ENCODE measurements at regions not wholly inside any gene's neighbourhood (a gene's known extent, or its start where the extent isn't known, plus 50 kb on each side); places are given as distances from the start of the nearest gene placed in this dataset.

DNA sequence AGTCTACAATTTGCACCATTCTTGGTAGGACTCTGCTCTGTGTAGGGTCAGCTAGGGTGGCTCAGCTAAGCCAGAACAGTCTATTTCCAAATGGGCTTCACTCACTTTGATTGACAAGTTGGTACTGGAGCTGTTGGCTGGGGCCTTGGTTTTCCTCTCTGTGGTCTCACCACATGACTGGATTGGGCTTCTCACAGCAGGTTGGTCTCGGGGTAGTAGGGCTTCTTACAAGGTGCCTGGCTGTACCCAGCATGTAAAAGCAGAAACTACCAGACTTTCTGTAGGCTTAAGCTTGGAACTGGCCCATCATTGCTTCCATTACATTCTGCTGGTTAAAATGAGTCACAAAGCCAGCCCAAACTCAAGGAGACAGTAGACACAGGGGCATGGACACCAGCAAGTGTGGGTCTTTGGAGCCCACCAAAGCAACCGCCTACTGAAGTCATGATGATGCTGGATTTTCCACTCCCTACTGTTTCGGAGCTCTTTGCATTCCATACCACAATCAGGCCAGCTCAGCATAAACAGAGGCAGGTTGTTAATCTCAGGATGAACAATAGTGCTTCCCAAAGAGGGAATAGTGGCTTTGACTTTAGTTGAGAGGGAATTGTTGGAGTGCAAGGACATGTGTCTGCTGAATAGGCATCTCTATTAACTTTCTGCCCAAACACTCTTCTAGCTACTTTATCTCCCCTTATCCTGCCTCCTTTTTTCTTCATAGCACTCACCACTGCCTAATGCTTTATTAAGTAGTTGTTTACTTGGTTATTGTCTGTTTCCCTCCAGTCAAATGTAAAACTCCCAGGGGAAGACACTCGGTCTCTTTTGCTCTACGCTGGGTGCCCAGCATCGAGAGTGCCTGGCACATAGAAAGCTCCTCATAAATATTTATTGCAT is 78.0 kb upstream of the RARB start:
- Histone ChIP-seq H3K36me3 (ENCODE audit: control insufficient read depth, insufficient read depth, low read length) (no peaks in the 10 kb centered on the region), H3K4me3 (ENCODE audit: low read depth, low read length) (no peak overlapping the region), H3K27me3 (ENCODE audit: control insufficient read depth, insufficient read depth, low read length) (no peaks in the 10 kb centered on the region)
- TF ChIP-seq, protein P1, sequence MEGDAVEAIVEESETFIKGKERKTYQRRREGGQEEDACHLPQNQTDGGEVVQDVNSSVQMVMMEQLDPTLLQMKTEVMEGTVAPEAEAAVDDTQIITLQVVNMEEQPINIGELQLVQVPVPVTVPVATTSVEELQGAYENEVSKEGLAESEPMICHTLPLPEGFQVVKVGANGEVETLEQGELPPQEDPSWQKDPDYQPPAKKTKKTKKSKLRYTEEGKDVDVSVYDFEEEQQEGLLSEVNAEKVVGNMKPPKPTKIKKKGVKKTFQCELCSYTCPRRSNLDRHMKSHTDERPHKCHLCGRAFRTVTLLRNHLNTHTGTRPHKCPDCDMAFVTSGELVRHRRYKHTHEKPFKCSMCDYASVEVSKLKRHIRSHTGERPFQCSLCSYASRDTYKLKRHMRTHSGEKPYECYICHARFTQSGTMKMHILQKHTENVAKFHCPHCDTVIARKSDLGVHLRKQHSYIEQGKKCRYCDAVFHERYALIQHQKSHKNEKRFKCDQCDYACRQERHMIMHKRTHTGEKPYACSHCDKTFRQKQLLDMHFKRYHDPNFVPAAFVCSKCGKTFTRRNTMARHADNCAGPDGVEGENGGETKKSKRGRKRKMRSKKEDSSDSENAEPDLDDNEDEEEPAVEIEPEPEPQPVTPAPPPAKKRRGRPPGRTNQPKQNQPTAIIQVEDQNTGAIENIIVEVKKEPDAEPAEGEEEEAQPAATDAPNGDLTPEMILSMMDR (IDR thresholded peaks at IDR 0.05; ENCODE audit: insufficient read depth, low read length, poor library complexity, severe bottlenecking): no peak
- DNase-seq (ENCODE audit: low read depth): no peak

DNA sequence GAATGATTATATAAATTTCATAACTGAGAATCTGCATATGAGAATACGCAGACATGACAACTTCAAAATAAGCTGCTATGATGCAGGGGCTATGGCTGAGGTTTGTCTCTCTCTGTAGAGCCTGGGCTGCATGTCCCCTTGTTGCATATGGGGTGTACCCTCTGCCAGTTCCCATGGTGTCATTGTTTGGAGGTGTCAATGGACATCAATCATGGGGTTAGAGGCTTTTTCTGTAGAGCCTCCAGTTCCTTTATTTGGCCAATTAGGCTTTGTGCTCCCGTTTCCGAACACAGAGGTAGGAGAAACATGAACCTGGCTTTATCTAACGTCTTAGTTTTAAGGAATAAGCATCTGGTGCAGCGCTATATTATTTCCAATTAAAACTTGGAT is 77.3 kb upstream of the RARB start:
- TF ChIP-seq, protein P1 (IDR thresholded peaks at IDR 0.05; ENCODE audit: insufficient read depth, low read length, poor library complexity, severe bottlenecking): no peak
- H3K4me3 ChIP-seq (ENCODE audit: low read depth, low read length): no peak overlapping the region
- DNase-seq (ENCODE audit: low read depth): no peak
- no peaks in the 10 kb centered on the region for H3K36me3 ChIP-seq (ENCODE audit: control insufficient read depth, insufficient read depth, low read length)
- no peaks in the 10 kb centered on the region for H3K27me3 ChIP-seq (ENCODE audit: control insufficient read depth, insufficient read depth, low read length)

DNA sequence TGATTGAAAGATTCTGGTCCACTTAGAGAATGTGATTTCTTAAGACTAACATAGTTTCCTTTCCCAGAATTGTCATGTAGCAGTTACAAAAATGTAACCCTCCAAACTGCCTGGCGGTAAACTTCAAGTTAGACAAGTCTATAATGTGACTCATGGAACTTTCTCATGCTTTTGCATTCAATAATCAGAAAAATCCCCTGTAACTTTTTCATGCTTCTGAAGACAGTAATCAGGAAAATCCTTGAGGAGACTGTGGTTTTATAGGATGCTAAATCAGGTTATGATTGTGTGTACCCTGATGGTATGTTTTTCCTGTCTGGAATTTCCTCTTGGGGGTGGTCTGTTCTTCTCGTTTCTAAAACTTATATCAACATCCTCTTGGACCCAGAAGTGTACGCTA is 74.0 kb upstream of the RARB start:
- Histone ChIP-seq H3K36me3 (ENCODE audit: control insufficient read depth, insufficient read depth, low read length) (no peaks in the 10 kb centered on the region), H3K27me3 (ENCODE audit: control insufficient read depth, insufficient read depth, low read length) (no peaks in the 10 kb centered on the region), H3K4me3 (ENCODE audit: low read depth, low read length) (no peak overlapping the region)
- TF ChIP-seq, protein P1 (IDR thresholded peaks at IDR 0.05; ENCODE audit: insufficient read depth, low read length, poor library complexity, severe bottlenecking): no peak
- DNase-seq (ENCODE audit: low read depth): no peak

DNA sequence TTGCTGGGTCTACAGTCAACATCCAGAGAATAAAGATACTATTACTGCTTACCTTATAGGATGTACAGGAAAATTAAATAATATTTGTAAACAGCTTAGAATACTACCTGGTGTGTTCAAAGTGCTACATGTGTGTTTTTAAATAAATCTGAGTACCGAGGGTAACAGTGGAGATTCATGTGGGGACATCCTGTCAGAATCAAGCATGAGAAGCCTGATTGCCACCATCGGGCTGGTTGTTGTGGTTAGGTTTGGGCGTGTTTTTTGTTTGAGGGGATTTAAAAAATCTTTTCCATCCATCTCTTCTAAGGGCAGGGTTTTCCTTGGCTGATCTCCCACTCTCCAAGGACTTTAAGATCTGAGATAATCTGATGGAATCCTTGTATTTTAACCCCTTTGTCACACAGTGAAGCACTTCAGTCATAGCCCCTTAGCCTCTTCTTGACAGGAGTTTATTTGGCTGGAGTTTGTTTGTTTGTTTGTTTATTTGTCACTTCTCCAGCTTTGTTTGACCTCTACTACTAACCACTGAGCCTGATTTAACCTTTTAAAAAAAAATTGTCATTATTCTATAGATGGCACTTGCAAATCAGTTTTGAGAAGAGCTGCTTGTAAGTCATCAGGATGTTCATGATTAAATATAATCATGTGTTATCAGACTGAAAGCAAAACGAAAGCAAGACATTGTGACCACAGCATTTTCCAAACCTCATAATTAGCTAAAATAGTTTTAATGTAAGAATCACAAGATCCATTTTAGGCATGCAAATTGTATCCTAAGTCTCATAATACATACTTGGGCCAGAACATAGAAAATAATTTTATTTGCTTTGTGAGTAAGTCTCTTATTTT is 72.8 kb upstream of the RARB start:
- no peak overlapping the region for H3K4me3 ChIP-seq (ENCODE audit: low read depth, low read length)
- no peak for DNase-seq (ENCODE audit: low read depth)
- H3K27me3 ChIP-seq (ENCODE audit: control insufficient read depth, insufficient read depth, low read length): no peaks in the 10 kb centered on the region
- TF ChIP-seq, protein P1 (IDR thresholded peaks at IDR 0.05; ENCODE audit: insufficient read depth, low read length, poor library complexity, severe bottlenecking): no peak
- no peaks in the 10 kb centered on the region for H3K36me3 ChIP-seq (ENCODE audit: control insufficient read depth, insufficient read depth, low read length)

DNA sequence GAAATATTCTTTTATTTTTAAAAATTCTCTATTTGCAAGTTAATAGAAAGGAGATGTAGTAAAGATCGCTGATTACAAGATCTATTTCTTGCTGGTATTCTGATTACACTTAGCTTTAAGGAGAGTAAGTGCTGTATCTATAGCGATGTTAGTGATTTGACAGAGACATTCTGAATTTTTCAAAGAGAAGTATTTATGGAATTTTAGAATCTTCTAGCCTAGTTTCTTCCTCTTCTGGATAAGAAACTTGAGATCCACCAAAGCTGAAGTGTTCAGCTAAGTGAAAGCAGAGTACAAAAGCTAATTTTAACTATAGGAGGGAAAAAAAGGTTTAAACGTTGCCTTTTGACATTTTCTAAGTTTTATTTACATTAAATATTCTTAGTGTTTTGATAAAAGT is 72.1 kb upstream of the RARB start:
- TF ChIP-seq, protein P1 (IDR thresholded peaks at IDR 0.05; ENCODE audit: insufficient read depth, low read length, poor library complexity, severe bottlenecking): no peak
- H3K27me3 ChIP-seq (ENCODE audit: control insufficient read depth, insufficient read depth, low read length): no peaks in the 10 kb centered on the region
- H3K4me3 ChIP-seq (ENCODE audit: low read depth, low read length): no peak overlapping the region
- DNase-seq (ENCODE audit: low read depth): no peak
- no peaks in the 10 kb centered on the region for H3K36me3 ChIP-seq (ENCODE audit: control insufficient read depth, insufficient read depth, low read length)
